GM12892 (cell line): ENCODE measurements at regions not wholly inside any gene's neighbourhood (a gene's known extent, or its start where the extent isn't known, plus 50 kb on each side); places are given as distances from the start of the nearest gene placed in this dataset.

ENCODE experiments used
- POLR2A ChIP-seq: IDR thresholded peaks from 2 replicates; pipeline ENCODE4 v1.6.1; 2011; ENCODE audit warnings: low read depth, low read length, control low read depth
- POLR2AphosphoS5 ChIP-seq: IDR thresholded peaks from 2 replicates; pipeline ENCODE4 v1.6.1; 2011; ENCODE audit warnings: low read depth, low read length, control low read depth
- TAF1 ChIP-seq: IDR thresholded peaks from 2 replicates; pipeline ENCODE4 v1.6.1; 2011; ENCODE audit warnings: low read depth, mild to moderate bottlenecking, control low read depth, low read length, borderline replicate concordance

DNA sequence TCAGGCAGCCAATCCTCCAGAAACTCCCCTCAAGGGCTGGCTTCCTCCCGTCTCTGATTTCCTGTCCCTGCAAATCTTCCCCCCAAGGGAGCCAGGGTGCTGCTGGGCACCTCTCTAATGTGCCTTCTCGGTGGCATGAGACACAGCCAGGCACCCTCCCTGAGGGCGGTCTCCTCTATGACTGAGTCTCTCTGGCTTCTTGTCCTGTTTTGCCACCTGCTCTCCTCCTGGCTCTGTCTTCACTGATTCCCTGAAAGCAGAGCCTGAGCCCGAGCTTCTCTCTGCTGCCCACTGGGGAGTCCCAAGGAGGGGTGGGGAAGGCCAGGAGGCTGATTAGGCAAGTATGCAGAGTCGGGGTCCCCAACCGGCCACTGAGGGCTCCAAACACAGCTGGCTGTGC lies 60.4 kb upstream of the INSIG1 start:
- TF ChIP-seq POLR2AphosphoS5: no peak
- no peak for TF ChIP-seq POLR2A
- TF ChIP-seq TAF1: no peak
